ENCODE measurements at regions not wholly inside any gene's neighbourhood (a gene's known extent, or its start where the extent isn't known, plus 50 kb on each side); places are given as distances from the start of the nearest gene placed in this dataset.

DNA sequence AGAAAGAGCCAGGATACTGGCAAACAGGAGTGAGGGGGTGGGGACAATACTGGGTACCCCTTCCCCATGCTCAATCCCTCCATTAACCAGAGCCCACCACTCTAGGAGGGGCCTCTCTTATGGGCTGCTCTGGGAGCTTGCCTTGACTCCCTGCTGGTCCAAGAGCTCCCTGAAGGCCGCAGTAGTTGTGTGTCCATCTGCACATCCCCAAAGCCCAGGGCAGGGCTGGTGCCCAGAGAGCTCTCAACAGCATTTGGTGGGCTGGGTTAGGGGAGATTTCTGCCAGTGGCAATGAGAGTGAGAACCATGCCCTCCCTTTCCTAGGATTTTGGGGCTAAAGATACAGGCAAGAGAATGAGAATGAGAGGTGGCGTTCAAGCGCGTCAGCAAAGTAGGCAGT, 230.6 kb upstream of the PMEPA1 start:
- TF ChIP-seq POLR2AphosphoS5 (IDR thresholded peaks at IDR 0.05; ENCODE audit: low read depth) (no peak), GABPA (IDR thresholded peaks at IDR 0.05; ENCODE audit: low read depth) (no peak), SPI1 (IDR thresholded peaks at IDR 0.05; ENCODE audit: borderline replicate concordance, low read depth) (no peak)
- TF ChIP-seq, protein P1, sequence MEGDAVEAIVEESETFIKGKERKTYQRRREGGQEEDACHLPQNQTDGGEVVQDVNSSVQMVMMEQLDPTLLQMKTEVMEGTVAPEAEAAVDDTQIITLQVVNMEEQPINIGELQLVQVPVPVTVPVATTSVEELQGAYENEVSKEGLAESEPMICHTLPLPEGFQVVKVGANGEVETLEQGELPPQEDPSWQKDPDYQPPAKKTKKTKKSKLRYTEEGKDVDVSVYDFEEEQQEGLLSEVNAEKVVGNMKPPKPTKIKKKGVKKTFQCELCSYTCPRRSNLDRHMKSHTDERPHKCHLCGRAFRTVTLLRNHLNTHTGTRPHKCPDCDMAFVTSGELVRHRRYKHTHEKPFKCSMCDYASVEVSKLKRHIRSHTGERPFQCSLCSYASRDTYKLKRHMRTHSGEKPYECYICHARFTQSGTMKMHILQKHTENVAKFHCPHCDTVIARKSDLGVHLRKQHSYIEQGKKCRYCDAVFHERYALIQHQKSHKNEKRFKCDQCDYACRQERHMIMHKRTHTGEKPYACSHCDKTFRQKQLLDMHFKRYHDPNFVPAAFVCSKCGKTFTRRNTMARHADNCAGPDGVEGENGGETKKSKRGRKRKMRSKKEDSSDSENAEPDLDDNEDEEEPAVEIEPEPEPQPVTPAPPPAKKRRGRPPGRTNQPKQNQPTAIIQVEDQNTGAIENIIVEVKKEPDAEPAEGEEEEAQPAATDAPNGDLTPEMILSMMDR (IDR thresholded peaks at IDR 0.05; ENCODE audit: insufficient read depth, low read length), result no peak
